ENCODE measurements at regions not wholly inside any gene's neighbourhood (a gene's known extent, or its start where the extent isn't known, plus 50 kb on each side); places are given as distances from the start of the nearest gene placed in this dataset.

DNA sequence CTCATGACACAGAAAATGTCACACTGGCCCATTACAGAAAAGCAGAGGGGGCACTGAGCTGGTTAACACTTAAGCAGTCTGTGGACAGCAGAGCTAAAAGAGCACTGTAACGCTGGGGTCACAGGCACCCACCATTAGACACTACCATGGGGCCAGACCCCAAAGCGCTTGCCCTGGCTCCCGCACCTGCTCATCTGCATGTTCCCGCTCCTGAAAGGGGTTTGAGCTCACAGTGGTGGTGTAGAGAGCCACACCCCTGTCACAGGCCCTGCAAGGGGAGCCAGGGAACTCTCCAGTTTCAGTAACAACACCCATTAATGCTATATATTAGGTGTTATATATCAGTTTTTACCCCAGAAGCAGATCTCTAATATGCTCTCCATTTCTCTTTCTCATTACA is 187.0 kb downstream of the ANKRD50 start:
- TF ChIP-seq CTCF (IDR thresholded peaks at IDR 0.05) (no peak), EZH2 (IDR thresholded peaks at IDR 0.05; ENCODE audit: borderline replicate concordance, insufficient read depth, low read depth, low read length, poor library complexity, severe bottlenecking) (no peak)

All from B cell (primary cell).